RKO (cell line): ENCODE measurements at regions not wholly inside any gene's neighbourhood (a gene's known extent, or its start where the extent isn't known, plus 50 kb on each side); places are given as distances from the start of the nearest gene placed in this dataset.

ENCODE experiments used
- DNase-seq: peaks from one replicate; pipeline ENCODE4 v3.0.0-alpha.2; 2016; ENCODE audit warnings: low spot score

- DNase-seq: no peak
These were observed 67.3 kb upstream of the PRPS1 start for GRCh38 chrX:107560980-107561379.

GRCh38 chrX:107561468-107562215 lies 66.7 kb upstream of the PRPS1 start:
- DNase-seq: no peak

- no peak for DNase-seq
These were observed 65.8 kb upstream of the PRPS1 start for GRCh38 chrX:107562482-107562881.

- DNase-seq: no peak
These were observed 64.5 kb upstream of the PRPS1 start for GRCh38 chrX:107563824-107564223.

GRCh38 chrX:107565015-107565414 lies 63.3 kb upstream of the PRPS1 start:
- no peak for DNase-seq

- no peak for DNase-seq
These were observed 62.2 kb upstream of the PRPS1 start for GRCh38 chrX:107565931-107566603.

- no peak for DNase-seq
These were observed 61.6 kb upstream of the PRPS1 start for GRCh38 chrX:107566604-107567262.

GRCh38 chrX:107567370-107567769 lies 60.9 kb upstream of the PRPS1 start:
- no peak for DNase-seq

GRCh38 chrX:107571296-107571998 lies 56.9 kb upstream of the PRPS1 start:
- DNase-seq: peak; percentile 93

GRCh38 chrX:107573016-107573415 lies 55.3 kb upstream of the PRPS1 start:
- no peak for DNase-seq

GRCh38 chrX:107574054-107574683 lies 54.1 kb upstream of the PRPS1 start:
- peak; percentile 16 for DNase-seq

- DNase-seq: no peak
These were observed 53.6 kb upstream of the PRPS1 start for GRCh38 chrX:107574711-107575110.

GRCh38 chrX:107576392-107576791 lies 51.9 kb upstream of the PRPS1 start:
- no peak for DNase-seq

GRCh38 chrX:107576841-107577240 lies 51.5 kb upstream of the PRPS1 start:
- DNase-seq: no peak

GRCh38 chrX:107577933-107578332 lies 50.4 kb upstream of the PRPS1 start:
- DNase-seq: no peak
